ENCODE measurements at regions not wholly inside any gene's neighbourhood (a gene's known extent, or its start where the extent isn't known, plus 50 kb on each side); places are given as distances from the start of the nearest gene placed in this dataset.
A peak's percentile ranks its signal among the peaks of the same experiment; 100 is the strongest.

DNA sequence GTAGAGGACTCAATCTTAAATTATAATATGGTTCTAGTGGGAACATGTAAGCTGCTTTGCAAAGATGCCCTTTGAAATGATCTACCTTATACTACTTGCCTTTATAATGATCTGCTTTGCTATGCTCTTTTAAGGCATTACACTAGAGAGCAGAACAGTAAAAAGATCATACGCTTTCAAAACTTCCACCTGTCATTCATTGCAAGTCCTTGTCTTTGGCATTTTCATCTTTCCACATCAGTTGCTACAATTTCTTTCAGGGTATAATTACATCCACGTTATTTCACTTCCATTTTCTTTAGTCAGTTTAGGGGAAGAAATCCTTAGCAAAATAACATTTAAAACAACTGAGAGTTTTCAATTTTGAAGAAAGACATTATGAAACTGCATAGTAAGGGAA is 80.3 kb downstream of the ACTBL2 start:
- no peak for DNase-seq (ENCODE audit: low read depth)
- no peak for TF ChIP-seq CTCF (conservative IDR thresholded peaks at IDR 0.05; ENCODE audit: low read depth, low read length)
- no peak overlapping the region for H3K4me3 ChIP-seq (ENCODE audit: low read depth, low read length)

DNA sequence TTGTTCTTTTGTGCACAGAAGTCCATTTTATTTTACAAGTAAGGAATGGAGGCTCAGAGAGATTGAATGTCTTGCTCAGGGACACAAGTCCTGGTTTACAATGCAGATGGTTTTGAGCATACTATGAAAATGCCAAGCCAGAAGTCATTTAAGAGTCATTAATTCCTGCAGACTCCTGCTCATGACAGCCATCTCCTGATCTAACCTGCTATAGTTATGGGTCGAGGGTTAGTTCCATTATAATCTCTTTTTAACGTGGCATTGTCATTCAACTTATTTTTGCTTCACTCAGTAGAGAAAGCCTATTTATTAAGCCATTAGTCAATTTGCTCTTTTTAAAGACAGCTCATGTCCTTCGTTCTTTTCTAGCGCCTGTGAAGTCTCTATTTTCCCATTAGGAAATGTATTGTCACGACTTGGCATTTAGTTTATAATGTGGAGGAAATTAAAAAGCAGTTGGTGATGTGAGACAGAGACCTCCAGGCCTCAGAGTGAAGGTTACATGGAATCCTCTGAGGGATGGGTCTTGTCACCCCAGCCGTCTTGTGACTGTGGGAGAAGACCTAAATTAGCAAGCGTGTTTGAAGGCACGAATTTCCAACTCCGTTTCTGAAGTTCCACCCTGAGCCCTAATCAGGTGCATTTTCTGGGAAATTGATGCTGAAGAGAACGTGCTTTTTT is 84.1 kb downstream of the ACTBL2 start:
- H3K4me3 ChIP-seq (ENCODE audit: low read depth, low read length) = no peak overlapping the region
- no peak for DNase-seq (ENCODE audit: low read depth)
- no peak for TF ChIP-seq CTCF (conservative IDR thresholded peaks at IDR 0.05; ENCODE audit: low read depth, low read length)

DNA sequence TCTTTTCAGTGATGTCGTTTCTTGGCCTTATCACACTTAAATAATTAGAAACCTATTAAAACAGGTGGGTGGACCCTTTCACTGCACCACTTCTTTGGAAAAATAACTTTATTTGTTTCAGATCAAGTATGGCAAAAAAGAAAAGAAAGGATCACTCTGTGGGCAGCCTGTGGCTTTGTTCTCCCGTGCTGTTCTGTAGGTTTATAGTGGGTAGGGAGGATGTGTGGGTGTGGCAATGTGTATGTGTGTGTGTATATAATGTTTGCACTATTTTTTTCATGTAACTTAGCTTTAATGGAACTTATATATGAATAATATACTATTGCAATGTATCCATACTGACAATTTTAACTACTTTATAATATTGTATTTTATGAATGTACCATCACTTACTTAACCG is 85.9 kb downstream of the ACTBL2 start:
- no peak for TF ChIP-seq CTCF (conservative IDR thresholded peaks at IDR 0.05; ENCODE audit: low read depth, low read length)
- DNase-seq (ENCODE audit: low read depth) = no peak
- no peak overlapping the region for H3K4me3 ChIP-seq (ENCODE audit: low read depth, low read length)

GRCh38 chr5:57394421-57395210 is 88.0 kb downstream of the ACTBL2 start:
- DNase-seq (ENCODE audit: low read depth) = no peak
- no peak for TF ChIP-seq CTCF (conservative IDR thresholded peaks at IDR 0.05; ENCODE audit: low read depth, low read length)
- H3K4me3 ChIP-seq (ENCODE audit: low read depth, low read length) = no peak overlapping the region

GRCh38 chr5:57386958-57387357 is 95.7 kb downstream of the ACTBL2 start:
- no peak overlapping the region for H3K4me3 ChIP-seq (ENCODE audit: low read depth, low read length)
- no peak for TF ChIP-seq CTCF (conservative IDR thresholded peaks at IDR 0.05; ENCODE audit: low read depth, low read length)
- DNase-seq (ENCODE audit: low read depth) = peak; percentile 61

- no peak overlapping the region for H3K4me3 ChIP-seq (ENCODE audit: low read depth, low read length)
- TF ChIP-seq CTCF (conservative IDR thresholded peaks at IDR 0.05; ENCODE audit: low read depth, low read length) = peak; percentile 59
These were observed 99.3 kb downstream of the ACTBL2 start for GRCh38 chr5:57383093-57383861.

More at GRCh38 chr5:57383093-57383861, 99.3 kb downstream of the ACTBL2 start:
- DNase-seq (ENCODE audit: low read depth) = peak; percentile 85

Data from choroid plexus epithelial cell (primary cell).